HCEC 1CT (cell line): ENCODE measurements at regions not wholly inside any gene's neighbourhood (a gene's known extent, or its start where the extent isn't known, plus 50 kb on each side); places are given as distances from the start of the nearest gene placed in this dataset.
"Not testable (repeated sequence)": the region's sequence is repeated elsewhere in the genome, so short reads cannot be mapped to it uniquely, and the experiment has no call there.

Experiments
- DNase-seq: peaks from one replicate; pipeline ENCODE4 v3.0.0-alpha.2; 2017

DNA sequence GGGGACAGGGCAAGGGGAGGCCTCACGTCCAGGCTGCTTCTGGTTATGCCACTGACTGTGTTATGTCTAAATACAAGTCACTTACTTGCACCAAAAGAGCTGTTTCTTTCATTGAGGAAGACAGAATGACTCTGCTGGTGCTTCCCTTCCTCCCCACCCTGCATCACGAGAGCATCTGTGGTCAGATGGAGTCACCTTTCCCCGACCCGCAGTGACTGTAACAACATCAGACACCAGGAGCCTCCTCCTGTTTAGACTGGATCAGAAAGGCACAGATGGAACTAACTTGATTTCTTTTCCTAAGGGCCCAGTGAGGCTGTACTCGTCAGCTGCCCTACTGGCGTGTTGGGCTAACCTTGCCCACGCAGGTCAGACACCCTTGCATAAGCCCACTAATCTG is 90.3 kb upstream of the ZNF536 start:
- DNase-seq, result no peak

- DNase-seq, result no peak
Observed at GRCh38 chr19:30283556-30283955, 88.6 kb upstream of the ZNF536 start.

GRCh38 chr19:30284209-30284608 is 88.0 kb upstream of the ZNF536 start:
- DNase-seq, result no peak

GRCh38 chr19:30284885-30285284 is 87.3 kb upstream of the ZNF536 start:
- no peak for DNase-seq

GRCh38 chr19:30286378-30286777 is 85.8 kb upstream of the ZNF536 start:
- DNase-seq, result no peak

- no peak for DNase-seq
Observed at GRCh38 chr19:30287259-30287658, 84.9 kb upstream of the ZNF536 start.

GRCh38 chr19:30287973-30288372 is 84.2 kb upstream of the ZNF536 start:
- DNase-seq, result no peak

GRCh38 chr19:30288911-30289310 is 83.3 kb upstream of the ZNF536 start:
- no peak for DNase-seq

- DNase-seq, result no peak
Observed at GRCh38 chr19:30289336-30289735, 82.8 kb upstream of the ZNF536 start.

GRCh38 chr19:30290805-30291204 is 81.4 kb upstream of the ZNF536 start:
- not testable (repeated sequence) for DNase-seq

GRCh38 chr19:30293051-30293785 is 79.0 kb upstream of the ZNF536 start:
- no peak for DNase-seq

DNA sequence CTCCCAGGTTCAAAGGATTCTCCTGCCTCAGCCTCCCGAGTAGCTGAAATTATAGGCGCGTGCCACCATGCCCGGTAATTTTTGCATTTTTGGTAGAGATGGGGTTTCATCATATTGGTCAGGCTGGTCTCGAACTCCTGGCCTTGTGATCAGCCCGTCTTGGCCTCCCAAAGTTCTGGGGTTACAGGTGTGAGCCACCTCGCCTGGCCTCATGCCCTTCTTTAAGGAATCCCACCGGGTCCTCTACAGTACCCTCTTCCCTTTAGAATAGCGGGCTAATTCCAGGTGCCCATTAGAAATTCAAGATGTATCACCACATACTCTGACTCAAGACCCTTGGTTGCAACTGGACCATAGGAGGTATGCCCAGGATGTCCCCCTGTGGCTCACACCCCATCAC is 74.2 kb upstream of the ZNF536 start:
- DNase-seq, result no peak

- no peak for DNase-seq
Observed at GRCh38 chr19:30303131-30303654, 69.0 kb upstream of the ZNF536 start.

DNA sequence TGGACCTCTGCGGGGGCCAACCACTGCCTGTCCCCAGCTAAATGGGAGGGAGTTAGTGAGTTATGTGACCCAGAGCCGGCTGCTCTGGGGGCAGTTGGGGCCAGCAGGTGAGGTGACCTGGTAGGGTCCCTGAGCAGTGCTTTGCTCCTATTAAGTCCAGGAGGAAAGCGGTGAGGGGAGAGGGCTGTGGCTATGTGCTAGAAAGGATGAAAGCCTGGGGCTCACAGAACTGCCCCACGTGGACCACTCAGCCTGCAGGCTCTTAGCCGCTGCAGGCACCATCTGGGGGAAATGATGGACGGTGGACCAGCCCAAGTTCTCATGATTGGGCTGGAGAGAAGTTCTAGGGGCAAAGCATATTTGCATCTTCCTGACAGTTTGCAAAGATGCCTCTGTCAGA is 67.6 kb upstream of the ZNF536 start:
- DNase-seq, result no peak

- no peak for DNase-seq
Observed at GRCh38 chr19:30305346-30306060, 66.7 kb upstream of the ZNF536 start.

DNA sequence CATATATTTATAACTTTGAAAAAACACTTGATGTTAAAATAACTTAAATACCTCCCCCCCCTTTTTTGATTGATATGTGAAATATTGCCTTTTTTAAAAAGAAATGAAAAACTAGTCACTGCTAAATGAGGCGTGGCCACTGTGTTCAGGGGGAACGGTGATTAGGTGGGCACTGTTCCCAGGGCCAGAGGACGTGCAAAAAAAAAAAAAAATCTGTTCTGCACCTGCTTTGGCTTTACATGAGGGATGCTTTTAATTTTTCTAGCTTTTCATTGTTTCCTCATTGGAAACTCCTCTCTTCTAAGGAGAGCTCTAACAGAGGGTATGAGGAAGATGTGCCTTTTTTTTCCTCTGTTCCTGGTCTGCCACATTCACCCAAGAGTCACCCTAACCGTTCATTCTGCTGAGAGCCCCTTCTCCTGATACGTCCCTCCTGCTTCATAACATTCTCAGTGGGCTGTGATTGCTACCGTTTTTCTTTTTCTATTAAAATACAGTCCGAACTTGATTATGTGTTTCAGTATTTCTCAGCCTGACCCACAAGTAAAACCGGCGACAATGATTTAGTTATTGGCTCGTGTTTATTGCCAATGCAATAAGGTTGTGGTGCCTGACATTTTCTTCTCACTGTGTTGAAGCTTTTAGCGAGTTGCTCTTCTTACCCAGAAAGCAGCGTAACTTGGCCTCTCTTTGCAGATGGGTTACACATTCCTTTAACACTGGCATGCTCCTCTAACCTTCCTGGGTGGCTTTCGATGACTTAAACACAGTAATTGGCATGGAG is 64.8 kb upstream of the ZNF536 start:
- no peak for DNase-seq

DNA sequence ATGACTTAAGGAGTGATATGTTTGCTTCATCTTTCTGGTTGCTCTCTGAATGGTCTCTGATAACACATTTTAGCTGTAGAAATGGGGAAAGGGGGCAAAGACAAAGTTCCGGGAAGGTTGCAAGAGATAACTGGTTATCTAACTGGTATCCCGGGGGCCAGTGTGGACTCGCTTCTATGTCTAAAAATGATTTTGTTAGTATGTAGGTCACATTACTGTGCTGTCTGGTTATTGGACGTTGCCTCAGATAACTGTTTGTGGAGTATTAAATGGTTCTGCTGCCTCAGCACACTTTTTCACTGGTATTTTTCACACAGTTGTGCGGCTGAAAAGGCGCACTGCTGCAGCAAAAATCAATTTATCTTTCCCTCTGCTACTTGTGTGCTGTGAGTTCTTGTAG is 63.0 kb upstream of the ZNF536 start:
- no peak for DNase-seq

DNA sequence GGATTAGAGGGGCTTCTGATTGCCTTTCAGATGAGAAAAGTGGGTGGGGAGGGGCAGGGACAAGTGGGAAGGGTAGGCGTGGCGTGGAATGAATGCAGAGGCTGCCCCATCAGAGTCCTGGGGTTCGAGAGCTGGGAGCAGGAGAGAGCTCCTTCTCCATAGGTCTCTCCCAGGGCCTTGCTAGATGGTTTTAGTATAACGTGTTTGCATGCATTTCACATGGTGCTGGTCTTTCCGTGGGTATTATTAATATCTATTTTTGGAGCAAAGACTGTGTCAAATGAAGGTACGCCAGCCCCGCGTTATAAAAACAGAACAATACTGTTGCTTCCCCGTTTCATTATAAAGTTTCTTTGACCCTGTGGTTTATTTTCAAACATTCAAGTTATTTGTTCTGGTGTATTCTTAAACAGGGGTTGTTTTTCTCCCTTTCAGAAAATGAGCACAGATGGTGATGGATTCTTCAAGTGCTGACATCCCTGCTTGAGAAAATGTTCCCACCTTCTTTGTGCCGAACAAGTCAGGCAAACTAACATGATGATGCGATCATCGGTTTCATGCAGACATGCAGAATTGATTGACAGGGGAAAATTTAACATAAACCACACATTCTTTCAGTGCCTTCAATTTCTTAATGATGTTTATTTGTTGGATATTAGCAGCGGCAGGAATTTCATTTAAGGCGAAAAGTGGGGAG is 62.1 kb upstream of the ZNF536 start:
- no peak for DNase-seq

DNA sequence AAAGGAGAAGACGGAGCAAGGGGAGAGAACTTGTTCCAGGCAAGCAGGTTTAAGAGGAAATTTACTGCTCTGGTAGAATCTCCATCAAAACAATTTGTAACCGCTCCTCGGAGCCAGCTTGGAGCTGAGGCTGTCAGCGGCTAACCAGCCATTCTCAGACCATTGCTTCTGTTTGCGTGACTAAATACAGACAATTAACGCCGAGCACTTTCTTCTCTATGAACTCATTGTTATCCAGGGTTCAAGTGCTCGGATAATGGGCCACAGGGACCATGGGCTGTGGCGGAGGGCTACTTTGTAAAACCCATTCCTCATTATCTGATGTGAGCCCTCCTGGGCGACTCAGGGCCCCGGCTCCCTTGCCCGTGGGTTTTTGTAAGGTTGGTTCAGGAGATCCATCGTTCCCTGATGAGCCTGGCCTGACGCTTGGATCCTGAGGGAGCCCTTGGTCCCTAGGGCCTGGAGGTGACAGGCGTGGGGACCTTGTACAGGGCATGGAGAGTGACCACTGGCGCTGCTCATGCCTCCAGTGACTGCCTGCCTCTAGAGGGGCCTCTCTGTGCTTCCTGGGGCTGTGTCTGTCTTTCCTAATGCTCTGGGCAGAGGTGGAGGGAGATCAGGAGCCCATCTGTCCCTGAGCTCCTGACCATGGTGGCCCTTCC is 61.5 kb upstream of the ZNF536 start:
- no peak for DNase-seq

DNA sequence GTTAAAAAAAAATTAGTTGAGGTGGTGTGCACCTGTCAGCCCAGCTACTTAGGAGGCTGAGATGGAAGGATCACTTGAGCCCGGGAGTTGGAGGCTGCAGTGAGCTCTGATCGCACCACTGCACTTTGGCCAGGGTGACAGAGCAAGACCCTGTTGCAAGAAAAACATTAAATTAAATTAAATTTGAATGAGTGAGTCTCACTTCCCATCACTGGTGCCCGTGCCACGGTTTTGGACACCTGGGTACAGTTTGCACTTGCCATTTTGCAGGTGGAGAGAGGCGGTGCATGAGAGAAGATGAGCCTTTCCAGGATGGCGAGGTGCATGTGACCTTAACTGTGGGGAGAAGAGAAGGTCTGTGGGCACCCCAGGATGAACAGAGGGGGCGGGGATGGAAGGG is 60.3 kb upstream of the ZNF536 start:
- no peak for DNase-seq

DNA sequence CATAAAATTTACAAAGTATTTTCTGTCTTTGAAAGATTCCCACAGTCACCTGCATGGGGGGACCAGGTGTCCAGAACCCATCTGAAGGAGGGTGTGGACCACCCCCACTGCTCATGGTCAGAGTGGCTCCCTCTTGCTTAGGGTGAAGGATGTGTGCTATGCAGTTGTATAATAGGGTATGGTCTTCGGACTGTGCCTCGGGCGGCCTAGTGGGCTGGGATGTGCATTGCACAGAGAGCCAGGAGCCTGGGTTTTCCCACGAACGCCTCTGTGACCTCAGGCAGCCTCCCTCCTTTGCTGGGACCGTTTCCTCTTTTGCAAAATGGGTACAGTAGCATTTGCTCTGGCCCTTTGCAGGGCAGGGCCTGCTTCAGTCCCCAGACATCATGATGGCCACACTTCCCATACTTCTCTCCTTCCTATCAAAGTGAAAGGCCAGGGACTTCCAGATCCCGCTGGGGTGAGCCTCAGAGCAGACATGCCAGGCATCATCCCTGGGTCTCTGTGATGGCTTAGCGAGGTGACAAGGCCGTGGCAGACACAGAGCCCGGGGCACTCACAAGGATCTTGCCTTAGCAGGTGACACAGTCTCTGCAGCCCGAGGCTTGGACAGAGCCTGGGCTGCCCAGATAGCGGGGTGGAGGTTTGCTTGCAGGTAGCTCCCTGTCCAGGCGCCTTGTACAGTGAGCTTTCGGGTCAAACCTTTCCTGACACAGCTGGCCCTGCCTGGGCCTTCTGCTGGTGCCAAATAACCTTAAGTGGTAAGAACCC is 59.4 kb upstream of the ZNF536 start:
- no peak for DNase-seq

- no peak for DNase-seq
Observed at GRCh38 chr19:30313353-30313750, 58.8 kb upstream of the ZNF536 start.
